SK-MEL-5 (cell line): ENCODE measurements at regions not wholly inside any gene's neighbourhood (a gene's known extent, or its start where the extent isn't known, plus 50 kb on each side); places are given as distances from the start of the nearest gene placed in this dataset.
"Not testable (repeated sequence)": the region's sequence is repeated elsewhere in the genome, so short reads cannot be mapped to it uniquely, and the experiment has no call there.

Experiments used
- DNase-seq: peaks from one replicate; pipeline ENCODE4 v3.0.0-alpha.2; 2016; ENCODE audit warnings: low read depth, low spot score
- in situ Hi-C: cut with HindIII; loops from 2 replicates; pipeline ENCODE4 v1.10.0; 2016; ENCODE audit warnings: low sequenced_read_pairs, high pct_unique_total_duplicates, low pct_unique_long_range_greater_than_20kb

GRCh38 chr21:13303763-13304162, 305.8 kb upstream of the POTED start:
- DNase-seq, in situ Hi-C loops: not testable (repeated sequence)

GRCh38 chr21:13304901-13305300, 304.7 kb upstream of the POTED start:
- DNase-seq, in situ Hi-C loops: not testable (repeated sequence)

GRCh38 chr21:13310120-13310519, 299.5 kb upstream of the POTED start:
- in situ Hi-C loops, DNase-seq: not testable (repeated sequence)

GRCh38 chr21:13310570-13311524, 298.7 kb upstream of the POTED start:
- DNase-seq, in situ Hi-C loops: not testable (repeated sequence)

GRCh38 chr21:13318718-13319117, 290.9 kb upstream of the POTED start:
- in situ Hi-C loops, DNase-seq: not testable (repeated sequence)

- DNase-seq, in situ Hi-C loops: not testable (repeated sequence)
Observed at GRCh38 chr21:13321919-13322318, 287.7 kb upstream of the POTED start.

- DNase-seq, in situ Hi-C loops: not testable (repeated sequence)
Observed at GRCh38 chr21:13340670-13341234, 268.8 kb upstream of the POTED start.

GRCh38 chr21:13351521-13351920, 258.1 kb upstream of the POTED start:
- DNase-seq = not testable (repeated sequence)

GRCh38 chr21:13360175-13360574, 249.4 kb upstream of the POTED start:
- DNase-seq = not testable (repeated sequence)

More at GRCh38 chr21:13351521-13351920, 258.1 kb upstream of the POTED start:
- in situ Hi-C loops = not testable (repeated sequence)

GRCh38 chr21:13368200-13368599, 241.4 kb upstream of the POTED start:
- no peak for DNase-seq
- in situ Hi-C loops = no loop called here

More at GRCh38 chr21:13360175-13360574, 249.4 kb upstream of the POTED start:
- in situ Hi-C loops = not testable (repeated sequence)

- in situ Hi-C loops, DNase-seq: not testable (repeated sequence)
Observed at GRCh38 chr21:13372721-13373120, 236.9 kb upstream of the POTED start.

GRCh38 chr21:13378943-13379342, 230.6 kb upstream of the POTED start:
- DNase-seq, in situ Hi-C loops: not testable (repeated sequence)

- in situ Hi-C loops, DNase-seq: not testable (repeated sequence)
Observed at GRCh38 chr21:13379566-13379965, 230.0 kb upstream of the POTED start.

GRCh38 chr21:13380561-13380960, 229.0 kb upstream of the POTED start:
- in situ Hi-C loops, DNase-seq: not testable (repeated sequence)

GRCh38 chr21:13384143-13384542, 225.4 kb upstream of the POTED start:
- DNase-seq, in situ Hi-C loops: not testable (repeated sequence)

GRCh38 chr21:13409184-13409583, 200.4 kb upstream of the POTED start:
- in situ Hi-C loops = not testable (repeated sequence)
- DNase-seq = peak; percentile 42

GRCh38 chr21:13435863-13436262, 173.7 kb upstream of the POTED start:
- in situ Hi-C loops, DNase-seq: not testable (repeated sequence)

GRCh38 chr21:13447767-13448166, 161.8 kb upstream of the POTED start:
- DNase-seq, in situ Hi-C loops: not testable (repeated sequence)
